NCI-H1105 (cell line): ENCODE measurements at regions not wholly inside any gene's neighbourhood (a gene's known extent, or its start where the extent isn't known, plus 50 kb on each side); places are given as distances from the start of the nearest gene placed in this dataset.

ENCODE experiments used
- DNase-seq: peaks from one replicate; lab custom pipeline; 2025; lab: John Stamatoyannopoulos, UW

- DNase-seq, result no peak
Measured at GRCh38 chr5:164027738-164028137, 522.3 kb downstream of the MAT2B start.

DNA sequence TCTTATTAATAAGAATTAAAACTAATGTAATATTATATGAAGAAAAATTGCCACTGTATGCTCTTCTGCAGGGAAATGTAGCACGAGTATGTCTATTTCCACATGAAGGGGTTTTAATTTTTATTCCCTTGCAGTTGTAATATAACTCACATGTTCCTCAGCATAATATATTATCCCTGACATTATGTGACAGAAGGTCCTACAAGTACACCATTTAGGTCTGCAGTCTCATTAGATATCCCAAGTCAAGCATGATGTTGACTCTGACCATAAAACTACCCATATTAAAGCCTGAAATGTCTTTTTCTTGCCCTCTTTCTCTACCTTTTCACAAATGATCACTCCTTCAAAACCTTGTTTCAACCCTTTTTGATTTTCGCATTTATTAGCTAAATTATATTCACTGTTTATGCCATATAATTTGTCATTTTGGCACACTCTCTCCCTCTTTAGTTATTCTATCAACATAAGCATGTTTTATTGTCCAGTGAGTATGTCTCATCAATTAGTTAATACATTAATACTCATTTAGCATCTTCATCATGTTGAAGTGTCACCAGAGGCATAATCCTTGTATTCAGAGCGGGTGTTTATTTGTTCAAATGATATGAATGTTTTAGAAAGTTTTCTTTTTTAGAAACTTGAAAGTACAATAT is 532.8 kb downstream of the MAT2B start:
- no peak for DNase-seq

DNA sequence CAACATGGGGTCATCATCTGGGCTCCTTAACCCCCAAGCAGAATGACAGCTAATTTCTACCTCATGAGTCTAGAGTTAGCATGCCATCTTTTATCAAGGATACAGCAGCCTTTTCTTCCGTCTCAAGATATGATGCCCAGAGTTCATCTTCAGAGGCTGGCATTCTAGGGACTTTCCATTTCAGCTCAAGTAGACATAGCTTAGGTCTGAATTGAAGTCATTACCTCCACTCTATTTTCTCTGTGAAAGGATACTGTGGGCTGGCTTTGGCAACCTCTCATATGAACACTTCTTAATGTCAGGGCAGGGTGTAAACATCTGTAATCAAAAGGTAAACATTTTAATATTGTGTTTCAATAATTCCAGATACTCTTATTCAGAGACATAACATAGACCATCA is 535.7 kb downstream of the MAT2B start:
- no peak for DNase-seq

DNA sequence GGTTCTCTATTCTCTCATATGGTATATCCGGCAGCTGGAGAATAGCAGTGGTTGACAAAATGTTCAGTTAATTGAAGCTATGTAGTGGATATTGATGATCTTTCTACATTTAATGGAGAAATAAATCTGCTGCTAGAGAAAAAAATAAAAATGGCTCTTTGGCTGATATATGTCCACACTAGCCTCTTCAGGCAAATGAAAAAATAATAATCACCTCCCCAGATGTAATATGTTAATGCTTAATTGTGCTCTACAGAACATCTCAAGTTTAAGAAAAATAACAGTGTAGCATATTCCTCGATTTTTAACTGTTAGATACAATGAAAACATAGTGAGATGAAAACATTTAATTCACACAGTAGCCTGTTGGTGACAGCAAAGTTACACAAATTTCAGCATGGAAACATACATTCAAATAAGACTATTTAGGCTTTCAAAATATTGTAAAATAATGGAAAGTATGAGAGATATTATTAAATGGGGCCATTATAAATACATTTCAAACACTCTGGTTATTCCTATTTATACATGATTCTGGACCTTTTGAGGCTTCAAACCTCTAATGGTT is 543.0 kb downstream of the MAT2B start:
- no peak for DNase-seq

- DNase-seq, result no peak
Measured at GRCh38 chr5:164051745-164052144, 546.3 kb downstream of the MAT2B start.

DNA sequence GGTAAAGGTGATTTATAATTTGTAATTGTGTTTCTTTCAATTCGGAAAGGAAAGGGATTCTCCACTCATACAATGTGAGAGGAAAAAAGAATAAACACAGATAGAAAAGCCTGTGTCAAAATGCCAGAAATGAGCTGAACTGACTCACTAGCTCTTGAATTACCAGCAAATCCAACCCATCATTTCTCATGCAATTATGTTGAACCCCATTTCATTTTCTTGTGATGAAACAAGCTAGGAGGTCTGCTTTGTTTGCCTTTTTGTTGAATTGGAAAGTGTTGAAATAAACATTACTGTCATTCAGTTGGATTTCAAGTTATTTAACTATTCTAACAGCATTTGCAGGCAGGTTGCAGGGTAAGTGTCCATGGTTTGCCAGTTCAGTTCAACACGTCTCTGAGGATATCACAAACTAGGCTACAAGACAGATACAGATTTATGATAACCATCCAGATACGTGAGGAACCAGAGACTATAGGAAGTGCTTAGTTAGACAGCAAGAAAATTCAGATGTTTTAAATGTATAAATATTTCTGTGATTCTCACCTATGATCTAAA is 547.2 kb downstream of the MAT2B start:
- no peak for DNase-seq

DNA sequence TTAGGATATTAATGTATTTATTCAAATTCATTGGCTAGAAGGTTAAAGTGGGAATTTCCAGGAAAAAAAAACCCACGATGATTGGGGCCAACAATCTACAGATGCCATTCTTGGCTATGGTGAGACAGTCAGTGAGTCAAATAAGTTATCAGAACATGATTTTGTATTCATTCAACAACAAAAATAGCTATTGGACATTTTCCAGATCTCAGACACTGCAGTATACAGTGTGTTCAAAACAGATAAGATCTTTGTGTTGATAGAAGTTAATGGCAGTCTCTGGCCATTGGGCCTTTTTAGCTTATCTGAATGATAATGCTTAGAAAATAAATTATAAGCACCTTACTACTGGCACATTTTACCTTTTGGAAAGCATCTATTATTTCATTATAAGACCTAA is 547.7 kb downstream of the MAT2B start:
- DNase-seq, result no peak

DNA sequence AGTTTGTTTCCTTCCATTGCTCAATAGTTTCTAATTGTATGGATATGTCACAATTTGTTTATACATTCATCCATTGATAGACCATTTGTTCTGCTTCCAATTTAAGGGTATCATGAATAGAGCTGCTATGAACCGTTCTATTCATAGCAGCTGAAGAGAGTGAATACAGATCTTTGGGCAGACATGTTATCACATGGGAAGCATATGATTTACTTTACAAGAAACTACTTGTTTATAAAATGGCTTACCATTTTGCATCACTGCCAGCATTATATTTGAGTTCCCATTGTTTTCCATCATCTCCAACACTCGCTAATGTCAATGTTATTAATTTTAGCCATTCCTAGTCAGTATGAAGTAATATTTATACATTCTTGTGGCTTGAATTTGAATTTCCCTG is 549.0 kb downstream of the MAT2B start:
- DNase-seq, result no peak

DNA sequence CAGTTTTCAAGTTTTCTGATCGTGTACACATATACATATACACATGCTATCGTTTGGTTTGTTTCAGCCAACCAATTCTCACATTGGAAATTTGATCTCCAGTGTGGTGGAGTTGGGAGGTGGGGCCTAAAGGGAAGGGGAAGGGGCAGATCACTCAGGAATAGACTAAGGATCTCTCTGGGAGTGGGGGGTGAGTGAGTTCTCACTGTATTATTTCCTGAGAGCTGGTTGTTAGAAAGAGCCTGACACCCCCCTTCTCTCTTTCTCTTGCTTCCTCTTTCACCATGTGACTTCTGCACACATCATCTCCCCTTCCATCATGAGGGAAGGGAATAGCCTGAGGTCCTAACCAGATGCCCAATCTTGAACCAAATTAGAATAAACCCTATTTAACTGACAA is 551.7 kb downstream of the MAT2B start:
- no peak for DNase-seq

GRCh38 chr5:164058621-164059020 is 553.2 kb downstream of the MAT2B start:
- DNase-seq, result no peak

GRCh38 chr5:164059471-164059870 is 554.1 kb downstream of the MAT2B start:
- DNase-seq, result no peak

GRCh38 chr5:164060786-164061355 is 555.5 kb downstream of the MAT2B start:
- DNase-seq, result no peak

- DNase-seq, result no peak
Measured at GRCh38 chr5:164062304-164062703, 556.9 kb downstream of the MAT2B start.

DNA sequence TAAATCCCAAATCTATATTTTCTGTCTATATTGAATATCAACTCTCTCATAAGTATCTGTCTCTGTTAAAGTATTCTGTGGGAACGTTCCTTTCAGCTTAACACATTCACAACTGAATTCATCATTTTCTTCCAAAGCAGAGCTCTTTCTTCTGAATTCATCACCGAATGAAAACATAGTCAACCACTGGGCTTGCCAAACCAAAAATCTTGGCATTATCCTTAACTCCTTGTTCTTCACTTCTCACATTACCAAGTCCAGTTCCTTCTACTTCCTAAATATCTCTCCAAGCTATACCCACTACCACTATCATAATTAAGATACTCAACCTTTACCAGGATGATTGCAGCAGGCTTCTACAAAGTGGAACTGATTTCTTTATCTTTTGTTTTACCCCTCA is 559.8 kb downstream of the MAT2B start:
- no peak for DNase-seq

DNA sequence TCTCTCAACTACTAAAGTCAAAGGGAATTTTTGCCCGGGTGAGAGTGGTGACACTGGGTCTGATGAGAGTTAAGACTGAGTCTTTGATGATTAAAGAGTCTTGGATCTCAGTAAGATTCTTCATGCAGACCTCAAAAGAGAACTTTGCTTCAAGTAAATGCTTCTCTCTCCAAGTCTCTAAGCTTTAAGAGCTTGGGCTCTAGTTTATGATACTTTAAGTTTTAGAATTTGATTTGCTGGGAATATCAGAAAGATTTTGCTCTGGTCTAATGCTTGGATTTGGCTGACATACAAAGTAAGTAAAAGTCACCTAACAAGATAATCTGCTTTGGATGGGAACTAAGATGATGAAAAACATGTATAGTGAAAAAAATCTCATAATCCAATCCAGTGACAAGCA is 566.3 kb downstream of the MAT2B start:
- no peak for DNase-seq

DNA sequence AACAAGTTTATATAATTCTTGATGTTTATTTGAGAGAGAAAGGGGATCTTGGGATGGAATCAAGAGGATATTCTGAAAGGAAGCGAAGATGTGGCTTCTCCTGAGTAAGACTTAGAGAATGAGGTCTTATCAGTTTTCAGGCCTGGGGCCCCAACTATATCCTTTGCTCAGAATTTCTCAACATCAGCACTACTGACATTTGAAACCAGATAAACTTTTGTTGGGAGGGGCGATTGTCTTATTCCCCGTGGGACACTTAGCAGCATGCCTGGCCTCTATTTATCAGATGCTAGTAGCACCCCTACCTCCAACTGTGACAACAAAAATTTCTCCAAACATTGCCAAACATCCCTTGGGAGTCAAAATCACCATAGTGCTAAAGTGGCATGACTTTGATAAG is 567.7 kb downstream of the MAT2B start:
- DNase-seq, result no peak

DNA sequence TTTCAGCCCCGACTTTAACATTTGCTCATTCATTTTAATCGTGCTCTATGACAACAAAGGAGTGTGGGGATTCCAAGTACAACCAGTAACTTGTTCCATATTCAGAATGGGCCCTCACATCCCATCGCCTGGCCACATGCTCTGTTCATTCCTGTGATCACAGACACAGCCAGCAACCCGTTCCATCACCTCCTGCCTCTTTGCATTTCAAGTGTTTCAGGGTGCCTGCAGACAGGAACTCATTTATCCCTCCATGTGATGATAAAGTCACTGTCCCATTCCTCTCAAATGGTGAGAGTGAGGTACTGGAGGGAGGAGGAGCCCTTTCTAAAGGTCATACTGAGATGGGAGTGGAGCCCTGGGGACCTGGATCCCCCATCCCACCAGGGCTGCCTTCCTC is 571.1 kb downstream of the MAT2B start:
- no peak for DNase-seq

DNA sequence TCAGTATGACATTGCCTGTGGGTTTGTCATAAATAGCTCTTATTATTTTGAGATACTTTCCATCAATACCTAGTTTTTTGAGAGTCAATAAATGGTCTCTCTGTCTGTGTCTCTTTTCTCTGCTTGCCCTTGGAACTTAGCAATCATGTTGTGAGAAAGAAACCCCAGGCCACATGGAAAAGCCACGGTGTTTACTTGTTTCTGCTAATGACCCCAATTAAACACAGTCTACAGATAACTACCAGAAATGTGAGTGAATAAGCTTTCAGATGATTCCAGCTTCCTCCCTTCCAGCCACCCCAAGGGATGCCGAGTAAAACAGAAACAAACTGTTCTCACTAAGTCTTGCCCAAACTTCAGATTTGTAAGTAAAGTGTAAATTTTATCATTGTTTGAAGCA is 584.9 kb downstream of the MAT2B start:
- DNase-seq, result no peak

- no peak for DNase-seq
Measured at GRCh38 chr5:164091836-164092235, 586.4 kb downstream of the MAT2B start.

DNA sequence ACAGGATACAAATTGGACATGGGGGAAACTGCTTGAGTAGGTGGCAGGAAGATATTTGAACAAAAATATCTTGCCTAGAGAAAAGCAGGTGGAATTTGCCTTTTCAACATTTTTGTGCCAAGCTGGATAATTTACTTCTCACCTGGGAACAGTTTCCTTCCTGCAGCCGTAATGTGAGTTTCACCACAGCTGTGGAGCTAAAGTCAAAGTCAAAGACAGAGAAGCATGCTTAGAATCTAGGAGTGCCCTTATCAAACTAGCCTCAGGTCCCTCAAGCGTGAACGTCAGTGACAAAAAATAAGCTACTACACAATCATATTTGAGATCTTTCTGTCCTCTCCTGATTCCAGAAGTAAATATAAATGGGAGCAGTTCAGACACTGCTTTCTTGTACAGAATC is 588.9 kb downstream of the MAT2B start:
- no peak for DNase-seq

DNA sequence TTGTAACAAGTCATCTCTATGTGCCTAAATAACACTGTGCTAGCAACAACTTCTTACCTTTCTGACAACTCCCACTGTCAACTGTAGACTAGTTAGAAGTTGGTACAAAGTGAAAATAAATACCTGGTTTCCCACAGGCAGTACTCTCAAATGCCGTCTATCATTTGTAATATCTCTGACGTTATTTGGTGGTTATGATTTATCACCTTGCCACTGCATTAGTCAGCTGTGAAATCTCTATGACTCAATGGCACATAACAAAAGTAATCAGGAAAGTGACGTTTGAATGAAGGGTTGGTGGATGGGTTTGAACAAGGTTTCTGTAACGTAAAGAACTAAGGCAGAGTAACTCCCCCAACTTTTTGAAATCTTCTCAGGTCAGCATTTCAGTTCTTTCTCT is 592.3 kb downstream of the MAT2B start:
- no peak for DNase-seq

GRCh38 chr5:164098531-164098930 is 593.1 kb downstream of the MAT2B start:
- no peak for DNase-seq

GRCh38 chr5:164098979-164099378 is 593.6 kb downstream of the MAT2B start:
- DNase-seq, result no peak

DNA sequence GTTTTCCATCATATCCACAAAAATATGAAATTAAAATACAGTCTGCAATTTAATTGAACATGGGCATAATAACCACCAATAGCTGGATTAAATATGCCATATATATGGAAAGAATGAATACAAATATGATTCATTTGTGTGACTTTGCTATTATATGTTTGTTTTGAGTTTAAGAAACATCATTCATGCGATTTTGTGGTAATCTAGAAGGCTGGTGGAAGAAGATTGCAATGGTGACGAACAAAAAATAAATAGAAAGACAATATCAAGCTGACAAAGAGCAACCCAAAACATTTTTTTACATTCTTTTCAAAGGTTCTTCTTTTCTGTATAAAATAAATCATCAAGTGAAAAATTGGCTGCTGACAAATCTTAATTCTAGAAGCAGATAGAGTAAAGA is 610.0 kb downstream of the MAT2B start:
- DNase-seq, result no peak
